HG03025 (cell line): ENCODE measurements at regions not wholly inside any gene's neighbourhood (a gene's known extent, or its start where the extent isn't known, plus 50 kb on each side); places are given as distances from the start of the nearest gene placed in this dataset.

Source experiments
- ATAC-seq: cut with Tn5 transposase; IDR thresholded peaks from one replicate; pipeline ENCODE4 v1.9.1; 2021; ENCODE audit warnings: mild to moderate bottlenecking, moderate library complexity; ENCODE audit not compliant: unreplicated experiment, low FRiP score

DNA sequence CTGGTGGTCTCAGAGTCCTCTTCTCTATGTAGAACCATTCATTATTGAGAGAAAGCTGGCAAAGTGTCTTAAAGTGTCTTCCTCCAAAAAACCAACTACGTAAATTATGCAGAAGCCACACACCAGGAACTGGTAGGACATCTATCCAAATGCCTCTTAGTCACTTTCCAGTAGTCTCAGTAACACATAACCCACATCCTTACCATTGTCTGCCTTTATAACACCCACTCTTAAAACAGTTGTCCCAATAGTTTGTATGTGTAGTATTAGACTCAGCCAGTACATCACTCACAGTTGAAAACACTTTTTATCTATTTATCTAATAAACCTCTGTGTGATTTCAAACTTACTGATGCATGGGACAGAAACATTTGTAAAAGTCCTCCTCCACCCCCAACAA is 143.6 kb upstream of the HNRNPA3 start:
- ATAC-seq: no peak

- no peak for ATAC-seq
These were observed 140.5 kb upstream of the HNRNPA3 start for GRCh38 chr2:177072090-177072489.

GRCh38 chr2:177073611-177074010 is 139.0 kb upstream of the HNRNPA3 start:
- no peak for ATAC-seq

- no peak for ATAC-seq
These were observed 138.4 kb upstream of the HNRNPA3 start for GRCh38 chr2:177074099-177074710.

GRCh38 chr2:177075254-177075653 is 137.3 kb upstream of the HNRNPA3 start:
- ATAC-seq: no peak

DNA sequence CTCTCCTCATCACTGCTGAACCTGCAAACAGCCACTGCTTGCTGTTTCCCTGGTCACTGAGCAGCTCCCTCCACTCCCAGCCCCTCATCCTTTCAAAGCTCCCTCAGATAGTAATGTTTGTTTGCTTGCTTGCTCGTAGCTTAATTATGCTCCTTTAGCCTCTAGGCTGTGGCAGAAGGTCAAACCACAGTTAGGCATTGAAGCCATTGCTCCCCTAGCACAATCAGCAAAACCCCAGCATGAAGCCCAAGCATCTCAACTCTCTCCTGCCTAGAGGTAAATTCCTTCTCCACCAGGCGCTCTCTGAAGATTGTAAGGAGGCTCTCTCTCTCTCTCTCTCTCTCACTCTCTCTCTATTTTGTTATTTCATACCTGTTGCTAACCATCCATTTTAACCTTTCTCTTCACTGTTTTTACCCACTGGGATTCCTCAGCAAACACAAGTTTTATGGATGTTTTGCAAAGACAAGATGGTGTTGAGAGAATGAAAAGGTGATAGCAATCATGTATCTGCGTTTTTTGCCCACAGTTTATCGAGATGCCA is 135.9 kb upstream of the HNRNPA3 start:
- no peak for ATAC-seq

DNA sequence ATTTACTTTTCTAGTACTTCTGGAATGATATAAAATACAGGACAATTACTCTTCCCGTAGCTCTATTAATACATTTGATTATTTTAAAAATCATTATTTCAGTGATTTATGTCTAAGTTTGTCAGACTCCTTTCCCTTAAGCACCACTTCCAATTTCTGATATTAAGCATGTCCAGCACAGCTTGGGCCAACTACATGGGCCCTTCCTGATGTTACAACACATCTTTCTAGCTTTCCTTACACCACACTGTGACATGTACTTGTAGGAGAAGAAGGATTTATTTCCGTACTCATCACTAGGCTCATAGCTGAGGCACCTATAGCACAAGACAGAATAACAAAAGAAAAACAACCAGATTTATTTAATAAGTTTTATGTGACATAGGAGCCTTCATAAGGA is 134.8 kb upstream of the HNRNPA3 start:
- no peak for ATAC-seq

- no peak for ATAC-seq
These were observed 134.2 kb upstream of the HNRNPA3 start for GRCh38 chr2:177078416-177078815.

DNA sequence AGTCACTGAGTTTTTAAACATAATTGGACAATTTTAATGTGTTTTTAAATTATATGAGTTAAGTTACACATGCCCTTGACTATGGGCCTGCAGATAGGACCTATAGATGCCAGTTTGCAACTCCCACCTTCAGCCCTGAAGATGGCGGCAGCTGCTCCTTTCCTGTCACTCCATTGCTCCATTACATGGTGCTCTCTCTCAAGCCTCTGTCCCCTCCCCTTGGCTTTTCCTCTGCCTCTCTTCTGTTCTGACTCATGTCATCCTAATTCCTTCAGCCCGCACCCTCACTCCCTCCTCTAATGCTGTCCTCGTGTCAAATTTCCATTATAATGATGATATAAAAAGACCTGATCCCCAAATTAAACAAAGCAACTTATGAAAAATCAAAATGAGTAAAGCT is 133.7 kb upstream of the HNRNPA3 start:
- no peak for ATAC-seq

- no peak for ATAC-seq
These were observed 131.8 kb upstream of the HNRNPA3 start for GRCh38 chr2:177080746-177081284.

DNA sequence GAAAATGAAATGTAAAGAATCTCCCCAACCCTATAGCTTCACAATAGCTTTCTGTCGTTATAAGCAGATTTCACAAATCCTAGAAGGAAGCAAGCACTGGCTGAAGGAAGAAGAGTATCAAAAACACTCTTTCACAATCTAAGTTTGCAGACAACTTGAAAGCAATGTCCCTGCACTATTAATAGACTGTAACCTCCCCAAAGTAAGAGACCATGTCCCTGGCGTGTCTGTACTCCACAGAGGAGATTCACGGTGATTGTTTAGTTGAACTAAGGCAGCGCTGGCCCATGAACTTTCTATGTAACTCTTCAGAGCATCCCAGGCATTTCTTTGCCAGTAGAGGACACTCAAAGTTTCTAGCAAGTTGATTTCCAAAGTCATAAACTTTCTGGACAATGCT is 128.0 kb upstream of the HNRNPA3 start:
- no peak for ATAC-seq

DNA sequence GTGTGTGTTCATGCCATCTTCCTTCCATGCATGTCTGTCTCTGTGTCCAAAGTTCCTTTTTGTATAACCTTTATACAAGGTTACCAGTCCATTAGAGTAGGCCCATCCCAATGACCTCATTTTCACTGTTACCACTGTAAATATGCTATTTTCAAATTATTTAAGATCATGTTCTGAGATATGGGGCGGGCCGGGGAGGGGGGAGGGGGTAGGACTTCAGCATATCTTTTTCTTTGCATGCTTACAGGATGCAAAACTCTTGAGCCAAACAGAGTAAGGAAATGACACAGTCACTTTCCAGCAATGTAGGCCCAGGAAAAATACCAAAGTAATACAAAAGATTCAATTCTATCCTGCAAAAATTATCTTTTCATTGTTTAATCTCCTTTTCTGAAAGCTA is 124.1 kb upstream of the HNRNPA3 start:
- ATAC-seq: no peak

DNA sequence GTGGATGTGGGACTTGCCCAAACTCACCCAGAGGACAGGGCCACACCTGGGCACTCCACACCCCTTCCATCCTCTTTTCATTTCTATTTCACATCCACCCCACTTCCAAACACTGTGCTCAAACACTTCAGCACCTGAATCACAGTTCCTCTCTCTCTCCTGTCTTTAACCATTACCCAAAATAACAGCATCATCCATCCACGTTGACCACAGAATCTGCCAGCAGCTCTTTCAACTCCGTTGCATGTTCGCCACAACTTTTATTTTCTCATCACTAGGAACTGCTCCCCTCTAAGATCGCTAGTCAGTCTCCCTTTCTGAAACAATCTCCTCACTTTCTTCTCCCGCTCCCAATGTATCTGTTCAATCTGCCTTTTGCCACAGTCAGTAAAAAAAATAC is 121.6 kb upstream of the HNRNPA3 start:
- no peak for ATAC-seq

- ATAC-seq: no peak
These were observed 119.2 kb upstream of the HNRNPA3 start for GRCh38 chr2:177093371-177093770.

DNA sequence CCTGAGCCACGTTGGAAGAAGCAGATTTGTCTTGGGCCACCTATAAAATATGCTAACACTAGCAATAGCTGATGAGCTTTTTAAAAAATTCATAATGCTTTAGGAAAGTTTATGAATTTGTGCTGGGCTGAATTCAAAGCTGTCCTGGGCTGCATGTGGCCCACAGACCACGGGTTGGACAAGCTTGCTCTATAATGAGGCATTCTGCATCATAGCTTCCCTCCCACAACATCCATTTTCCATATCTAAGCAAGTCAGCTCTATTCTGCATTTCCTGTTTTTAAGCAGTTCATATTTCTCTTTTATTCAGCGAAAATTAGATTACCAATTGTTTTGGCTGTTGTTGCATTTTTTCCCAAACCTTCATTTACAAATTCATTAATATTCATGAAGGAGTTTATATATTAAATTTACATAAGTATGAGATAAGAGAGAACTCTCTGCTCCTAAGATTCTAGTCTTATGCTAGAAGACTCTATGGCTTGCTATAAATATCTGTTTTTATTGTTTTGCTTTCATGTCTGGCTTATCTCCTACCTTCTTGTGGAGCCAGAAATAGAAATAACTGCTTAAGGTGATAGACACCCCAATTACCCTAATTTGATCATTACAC is 114.5 kb upstream of the HNRNPA3 start:
- ATAC-seq: no peak

DNA sequence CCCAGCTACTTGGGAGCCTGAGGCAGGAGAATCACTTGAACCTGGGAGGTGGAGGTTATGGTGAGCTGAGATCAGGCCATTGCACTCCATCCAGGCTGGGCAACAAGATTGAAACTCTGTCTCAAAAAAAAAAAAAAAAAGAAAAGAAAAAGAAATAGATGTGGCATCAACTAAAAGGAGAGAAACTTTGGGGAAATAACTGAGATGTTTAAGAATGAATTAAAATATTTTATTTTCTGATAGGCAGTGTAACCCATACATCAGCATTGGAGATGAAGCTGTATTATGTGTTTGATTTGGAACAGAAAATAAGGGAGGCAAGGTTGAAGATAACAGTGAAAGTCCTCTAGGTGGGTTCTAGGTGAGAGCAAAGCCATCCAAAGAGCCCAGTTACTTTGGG is 110.7 kb upstream of the HNRNPA3 start:
- no peak for ATAC-seq

GRCh38 chr2:177106212-177106611 is 106.4 kb upstream of the HNRNPA3 start:
- no peak for ATAC-seq

DNA sequence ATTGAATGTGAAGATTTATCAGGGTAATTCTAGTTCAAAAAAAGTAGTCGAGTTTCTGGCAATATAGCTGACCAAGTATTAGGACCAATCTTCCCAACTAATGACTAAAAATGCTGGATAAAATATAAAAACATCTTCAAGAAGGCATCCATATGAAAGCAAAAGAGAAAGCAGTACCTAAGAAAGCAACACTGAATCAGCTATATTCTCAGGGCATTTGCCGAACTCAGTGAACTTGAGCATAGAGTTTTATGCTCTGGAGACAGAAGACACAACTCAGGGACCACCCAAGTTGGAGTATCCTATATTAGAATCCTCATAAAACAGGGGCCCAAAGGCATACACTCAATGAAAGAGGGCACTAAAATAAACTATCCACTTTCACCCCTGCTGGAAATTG is 103.7 kb upstream of the HNRNPA3 start:
- no peak for ATAC-seq

- no peak for ATAC-seq
These were observed 97.9 kb upstream of the HNRNPA3 start for GRCh38 chr2:177114712-177115111.

DNA sequence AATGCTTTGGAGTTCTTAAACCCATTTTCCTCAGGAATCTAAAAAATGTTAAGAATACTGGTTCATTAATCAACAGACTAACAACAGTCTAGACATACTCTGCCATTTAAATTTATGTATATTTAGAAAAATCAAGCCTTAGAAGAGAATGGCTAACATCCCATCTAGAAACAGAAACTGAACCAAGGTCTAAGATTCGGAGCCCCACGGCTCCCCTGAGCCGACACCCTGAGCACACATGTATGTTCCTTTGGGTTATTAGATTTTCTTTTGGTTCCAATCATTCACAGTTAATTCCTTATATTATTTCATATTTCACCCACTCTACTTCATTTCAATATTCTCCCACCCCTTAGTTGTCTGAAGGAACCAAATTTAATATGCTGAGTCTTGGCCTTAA is 94.8 kb upstream of the HNRNPA3 start:
- no peak for ATAC-seq

DNA sequence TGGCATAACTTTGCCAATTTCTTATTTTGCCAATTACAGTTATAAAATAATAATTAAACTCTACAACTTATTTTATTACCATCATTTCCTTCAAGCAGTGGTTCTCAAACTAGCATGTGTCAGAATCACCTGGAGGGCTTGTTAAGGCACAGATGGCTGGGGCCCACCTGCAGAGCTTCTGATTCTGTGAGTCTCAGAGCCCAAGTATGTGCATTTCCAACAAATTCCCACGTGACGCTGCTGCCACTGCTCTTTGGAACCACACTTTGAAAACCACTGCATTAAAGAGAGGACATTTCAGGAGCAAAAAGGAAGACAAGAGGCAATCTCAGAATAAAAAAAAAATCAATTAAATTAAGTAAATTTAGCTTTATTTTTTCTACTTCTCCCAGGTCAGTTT is 94.0 kb upstream of the HNRNPA3 start:
- ATAC-seq: no peak

DNA sequence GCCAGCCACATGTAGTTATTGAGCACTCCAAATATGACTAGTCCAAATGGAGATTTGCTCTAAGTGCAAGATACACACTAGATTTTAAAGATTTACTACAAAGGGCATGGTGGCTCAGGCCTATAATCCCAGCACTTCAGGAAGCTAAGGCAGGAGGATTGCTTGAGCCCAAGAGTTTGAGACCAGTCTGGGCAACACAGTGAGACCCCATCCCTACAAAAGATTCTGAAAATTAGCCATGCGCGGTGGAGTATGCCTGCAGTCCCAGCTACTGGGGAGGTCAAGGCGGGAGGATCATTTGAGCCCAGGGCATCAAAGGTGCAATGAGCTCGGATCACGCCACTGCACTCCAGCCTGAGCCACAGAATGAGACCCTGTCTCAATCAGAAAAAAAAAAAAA is 93.5 kb upstream of the HNRNPA3 start:
- no peak for ATAC-seq
